NCI-H748 (cell line): ENCODE measurements at regions not wholly inside any gene's neighbourhood (a gene's known extent, or its start where the extent isn't known, plus 50 kb on each side); places are given as distances from the start of the nearest gene placed in this dataset.

Experiments used
- DNase-seq: peaks from one replicate; lab custom pipeline; 2025; ENCODE audit not compliant: unreplicated experiment; lab: John Stamatoyannopoulos, UW

DNA sequence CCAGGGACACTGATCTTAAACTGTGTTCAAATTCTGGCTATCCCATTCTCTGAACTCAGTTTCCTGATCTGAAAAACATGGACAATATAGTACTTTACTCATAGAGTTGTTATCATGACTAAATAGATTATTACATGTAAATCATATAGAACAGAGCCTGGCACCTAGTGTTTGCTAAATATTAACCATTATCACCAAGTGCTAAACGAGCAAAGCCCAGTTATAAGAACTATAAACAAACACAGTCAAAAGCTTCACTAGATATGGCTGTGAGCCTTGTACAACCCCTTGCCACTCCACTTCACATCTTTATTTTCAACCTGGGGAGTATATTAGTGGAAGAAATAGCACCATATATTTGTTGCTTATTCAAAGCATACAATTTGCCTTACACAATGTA lies 338.9 kb upstream of the CADM1 start:
- DNase-seq = no peak

DNA sequence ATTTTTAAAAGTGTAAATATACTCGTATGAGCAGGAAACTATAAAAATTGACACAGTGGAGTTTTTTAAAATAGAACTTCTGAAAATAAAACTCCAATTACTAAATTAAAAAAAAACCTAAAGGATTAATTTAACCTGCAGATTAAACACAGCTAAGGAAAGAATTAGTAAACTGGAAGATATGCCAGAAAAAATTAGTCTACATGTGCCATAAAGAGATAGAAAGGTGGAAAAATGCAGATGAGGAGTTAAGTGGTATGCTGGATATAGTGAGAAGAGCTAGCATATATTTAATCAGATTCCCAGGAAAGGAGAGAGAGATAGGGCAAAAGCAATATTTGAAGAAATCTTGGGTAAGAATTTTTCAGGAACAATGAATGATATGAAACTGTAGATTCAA lies 315.8 kb upstream of the CADM1 start:
- no peak for DNase-seq

DNA sequence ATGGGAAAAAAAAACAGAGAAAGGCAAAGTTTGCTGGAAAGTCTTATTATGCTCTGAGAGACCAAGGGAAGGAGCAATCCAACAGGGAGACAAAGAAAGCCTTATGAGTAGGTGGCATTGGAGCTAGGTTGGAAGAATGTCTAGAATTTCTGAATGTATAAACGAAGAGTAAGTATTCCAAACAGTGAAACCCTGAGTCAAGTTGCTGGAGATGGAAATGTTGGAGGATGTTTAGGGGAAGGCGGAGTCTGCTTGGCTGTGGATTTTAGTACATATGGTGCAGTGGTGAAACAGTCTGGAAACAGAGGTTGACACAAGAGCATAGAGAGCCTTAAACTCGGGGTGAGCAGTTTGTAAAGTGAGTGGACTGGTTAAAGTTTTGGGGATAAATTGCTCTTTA lies 314.8 kb upstream of the CADM1 start:
- no peak for DNase-seq

DNA sequence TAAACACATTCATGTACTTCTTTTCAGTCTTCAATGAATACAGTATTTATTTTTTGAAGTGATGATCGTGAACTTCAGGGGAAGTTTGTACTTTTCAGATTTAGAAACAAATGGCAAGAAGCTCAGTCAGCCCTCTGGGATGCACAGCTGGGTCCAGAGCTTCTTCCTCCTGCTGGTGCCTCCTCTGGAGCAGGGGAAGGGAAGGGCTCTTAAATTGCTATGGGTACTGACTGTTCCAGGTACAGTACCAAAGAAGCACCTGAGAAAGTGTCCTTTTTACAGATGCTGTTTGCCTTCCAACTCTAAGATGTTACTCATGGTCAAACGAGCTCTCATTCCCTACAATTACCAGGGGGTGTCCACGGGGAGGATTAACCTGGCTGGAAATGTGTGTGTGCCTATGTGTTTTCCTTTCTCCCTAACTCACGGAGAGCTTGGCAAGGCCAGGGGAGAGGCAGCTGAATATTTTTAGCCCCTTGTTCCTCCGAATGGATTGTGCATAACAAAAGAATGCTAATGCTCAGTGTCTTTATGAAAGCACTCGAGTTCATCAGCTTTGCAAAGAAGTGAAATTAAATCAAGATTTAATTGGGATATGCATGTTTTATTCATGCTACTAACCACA lies 313.7 kb upstream of the CADM1 start:
- DNase-seq = no peak

GRCh38 chr11:115808351-115808940 lies 304.2 kb upstream of the CADM1 start:
- no peak for DNase-seq

GRCh38 chr11:115806056-115806455 lies 301.8 kb upstream of the CADM1 start:
- no peak for DNase-seq

GRCh38 chr11:115803073-115803740 lies 299.0 kb upstream of the CADM1 start:
- no peak for DNase-seq

- no peak for DNase-seq
Measured at GRCh38 chr11:115802641-115803040, 298.4 kb upstream of the CADM1 start.

DNA sequence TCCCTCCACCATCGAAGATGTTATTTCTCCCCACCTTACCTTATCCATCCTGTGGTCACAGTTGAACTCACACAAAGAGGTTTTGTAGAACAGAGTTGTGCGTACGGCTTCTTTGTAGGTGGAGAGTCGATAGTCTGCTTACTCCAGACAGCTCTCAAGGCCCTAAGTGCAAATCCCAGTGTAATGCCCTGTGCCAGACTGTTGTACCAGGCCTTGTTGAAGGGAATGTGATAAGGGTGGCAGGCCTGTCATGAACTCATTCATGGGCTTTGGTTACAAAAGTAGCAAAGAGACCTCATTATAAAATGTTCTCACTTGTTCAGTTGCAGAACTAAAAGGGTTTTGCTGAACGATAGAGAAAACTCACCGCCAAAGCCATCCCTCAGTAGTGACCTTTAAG lies 288.7 kb upstream of the CADM1 start:
- DNase-seq = no peak

DNA sequence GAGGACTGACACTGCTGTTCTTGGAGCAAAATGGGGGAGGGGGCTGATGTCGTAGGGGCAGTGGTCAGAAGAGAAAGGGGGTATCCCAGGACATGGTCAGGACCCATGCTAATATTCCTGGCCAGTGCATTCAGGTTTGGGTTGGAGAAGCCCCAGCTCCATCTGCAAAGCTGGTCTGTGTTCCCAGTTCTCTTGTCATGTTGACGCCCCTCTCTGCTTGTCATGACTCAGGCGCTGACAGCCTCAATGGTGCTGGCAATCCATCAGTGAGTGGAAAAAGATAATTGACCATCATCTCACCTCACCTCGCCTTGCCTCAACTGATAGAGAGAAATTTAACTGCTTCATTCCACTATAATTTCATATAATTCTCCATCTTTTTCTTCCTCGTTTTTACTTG lies 283.1 kb upstream of the CADM1 start:
- DNase-seq = no peak

GRCh38 chr11:115784796-115785521 lies 280.7 kb upstream of the CADM1 start:
- DNase-seq = no peak

DNA sequence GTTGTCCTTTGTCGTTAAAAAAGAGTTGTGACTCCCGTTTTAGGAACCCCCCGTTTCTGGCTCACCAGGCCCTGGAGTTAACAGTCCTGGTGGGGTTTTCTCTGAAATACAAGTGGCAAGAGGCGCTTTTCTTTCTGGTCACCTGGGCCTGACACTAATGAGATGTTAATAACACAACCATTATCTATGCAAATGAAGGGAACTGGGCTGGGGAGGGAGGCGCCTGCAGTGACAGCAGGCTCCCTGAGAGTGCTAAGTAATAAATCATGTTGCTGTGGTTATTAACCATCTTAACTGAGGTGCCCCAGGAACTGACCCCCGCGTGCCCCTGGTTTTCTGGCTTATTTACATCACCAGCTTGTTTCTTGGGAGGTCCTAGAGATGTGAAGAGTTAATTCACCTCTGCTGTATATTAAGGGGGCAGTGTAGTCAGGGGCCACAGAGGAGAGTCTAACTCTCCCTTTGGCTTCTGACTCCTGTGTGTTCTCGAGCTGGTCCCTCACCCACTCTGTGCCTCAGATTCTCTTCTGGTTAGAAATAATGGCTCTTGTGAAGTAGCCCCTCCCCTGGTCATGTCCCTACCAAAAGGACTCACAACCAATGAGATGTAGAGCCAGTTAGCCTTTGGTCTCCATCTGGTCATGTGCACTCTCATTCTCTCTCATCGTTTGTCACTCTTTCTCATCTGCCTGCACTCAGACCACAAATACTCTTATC lies 276.6 kb upstream of the CADM1 start:
- DNase-seq = no peak

- DNase-seq = no peak
Measured at GRCh38 chr11:115778928-115779650, 274.9 kb upstream of the CADM1 start.

GRCh38 chr11:115776916-115777315 lies 272.7 kb upstream of the CADM1 start:
- DNase-seq = no peak

GRCh38 chr11:115775846-115776245 lies 271.6 kb upstream of the CADM1 start:
- no peak for DNase-seq

DNA sequence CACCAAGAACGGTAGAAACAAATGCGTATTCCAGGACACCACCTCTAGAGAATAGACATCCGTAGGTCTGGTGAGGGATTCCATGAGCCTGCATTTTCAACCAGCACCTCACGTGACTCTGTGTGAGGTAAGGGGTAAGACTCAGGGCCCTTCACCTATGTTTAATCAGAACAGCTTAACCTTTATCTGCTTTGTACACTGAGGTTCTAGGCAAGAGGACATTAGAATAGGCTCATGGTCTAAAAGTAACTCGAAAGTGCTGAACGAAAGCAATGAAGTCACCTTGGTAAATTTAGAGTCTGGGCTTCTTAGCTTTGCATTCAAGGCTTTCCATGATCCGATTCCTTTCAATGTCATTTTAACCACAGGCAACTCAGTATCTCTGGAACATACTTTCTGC lies 270.5 kb upstream of the CADM1 start:
- no peak for DNase-seq

DNA sequence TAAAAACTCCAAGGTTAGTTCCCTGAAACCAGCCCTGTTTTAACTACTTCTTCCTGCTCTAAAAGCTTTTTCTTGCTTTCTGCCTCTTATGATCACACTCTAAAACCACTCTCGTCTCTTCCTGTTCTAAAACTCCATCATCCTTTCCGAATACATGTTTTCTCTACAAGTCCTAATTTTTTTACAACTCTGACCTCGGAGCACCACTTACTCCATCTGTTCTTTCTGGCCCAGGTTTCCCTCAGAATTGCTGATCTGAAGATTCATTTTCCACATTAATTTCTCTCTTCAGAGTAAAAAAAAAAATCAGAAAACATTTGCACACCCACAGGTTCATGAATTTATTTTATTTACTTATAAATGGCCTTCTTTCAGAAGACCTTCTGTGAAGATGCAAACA lies 265.7 kb upstream of the CADM1 start:
- no peak for DNase-seq

GRCh38 chr11:115767883-115768282 lies 263.7 kb upstream of the CADM1 start:
- DNase-seq = no peak

DNA sequence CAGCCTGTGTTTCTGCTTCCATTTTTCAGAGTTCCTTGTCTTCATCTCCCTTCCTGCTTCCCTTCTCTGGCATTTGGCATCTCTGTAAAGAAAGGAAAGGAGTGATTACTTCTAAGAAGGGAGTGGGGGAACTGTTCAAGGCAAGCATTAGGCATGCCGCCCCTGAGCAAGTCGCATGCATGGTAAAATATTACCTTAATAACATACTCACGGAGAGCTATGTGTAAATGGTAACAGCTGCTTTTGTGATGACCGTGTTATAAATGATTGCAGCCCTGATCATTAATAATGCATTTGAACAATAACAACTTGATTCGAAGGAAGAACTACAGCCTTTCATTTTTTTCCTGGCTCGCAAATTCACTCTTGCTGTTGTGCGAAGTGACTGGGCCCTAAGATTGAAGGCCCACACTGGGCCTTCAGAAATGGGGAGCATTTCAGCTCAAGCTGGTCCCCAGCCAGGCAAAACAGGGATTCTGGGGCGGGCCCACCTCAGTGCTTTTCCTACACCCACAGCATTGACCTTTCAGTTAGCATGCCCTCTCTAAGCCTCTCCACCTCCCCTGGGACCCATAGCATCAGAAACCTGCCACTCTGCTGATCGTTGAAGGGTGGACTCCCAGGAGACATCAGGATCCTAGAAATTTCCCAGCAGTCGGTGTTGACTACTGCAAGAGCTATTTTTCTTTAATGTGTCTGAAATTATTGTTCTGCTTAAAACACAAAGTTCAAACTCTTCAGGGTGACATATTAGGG lies 263.0 kb upstream of the CADM1 start:
- no peak for DNase-seq

DNA sequence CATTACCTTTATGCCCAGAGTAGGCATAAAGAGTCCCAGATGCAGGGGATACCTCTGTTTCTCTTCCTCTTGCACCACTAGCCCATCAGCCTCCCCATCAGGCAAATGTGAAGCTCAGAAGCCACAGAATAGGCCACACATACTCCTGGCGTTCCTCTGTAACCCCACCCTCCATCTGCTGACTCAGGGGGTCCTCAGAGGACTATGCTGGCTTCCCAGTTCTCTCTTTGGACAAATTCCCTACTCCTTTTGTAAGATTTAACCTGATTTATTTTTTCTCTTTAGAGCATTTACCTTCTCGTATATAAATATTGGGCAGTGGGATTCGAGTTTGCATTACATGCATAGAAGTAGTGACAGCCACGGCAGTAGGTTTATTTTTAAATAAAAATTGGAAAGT lies 262.3 kb upstream of the CADM1 start:
- no peak for DNase-seq
